ENCODE measurements at regions not wholly inside any gene's neighbourhood (a gene's known extent, or its start where the extent isn't known, plus 50 kb on each side); places are given as distances from the start of the nearest gene placed in this dataset.

- H2AFZ ChIP-seq (ENCODE audit: low read length) = no peak overlapping the region
These were observed 153.7 kb downstream of the PCDH20 start for GRCh38 chr13:61261746-61262472.

DNA sequence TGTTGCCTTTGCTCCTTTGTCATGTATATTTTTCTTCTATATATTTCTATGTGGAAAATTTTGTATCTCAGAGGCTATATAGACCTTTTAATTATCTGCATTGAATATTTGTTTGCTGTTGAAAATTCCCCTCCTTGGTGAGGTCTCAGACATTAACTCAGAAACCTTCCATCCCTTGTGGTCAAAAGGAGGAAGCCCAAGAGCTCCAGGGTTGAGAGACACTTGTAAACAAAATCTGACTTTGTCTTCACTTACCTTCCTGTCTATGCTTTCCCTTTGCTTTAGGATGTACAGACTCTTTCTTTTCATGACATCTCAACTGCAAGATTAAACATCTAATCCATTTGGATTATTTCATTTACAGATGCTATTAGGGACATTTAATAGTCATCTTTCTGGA lies 157.5 kb downstream of the PCDH20 start:
- no peaks in the 10 kb centered on the region for H3K36me3 ChIP-seq (ENCODE audit: low read depth, low read length)
- intact Hi-C loops (cut with micrococcal nuclease) = loop anchor here (10.0 kb wide), 2 partner anchors 133 to 323 kb away; no protein-coding TSS in a partner anchor
- H3K9ac ChIP-seq (ENCODE audit: low read length) = no peak overlapping the region
- no peaks in the 10 kb centered on the region for H3F3A ChIP-seq (ENCODE audit: low read length, unreplicated experiment)
- ChIA-PET POLR2A (ENCODE audit: unreplicated experiment) (no interaction called here), CTCF (no interaction called here)
- BruUV-seq (replicated peaks) = no TSS peak
- no peaks in the 10 kb centered on the region for H3K9me2 ChIP-seq (replicated peaks; ENCODE audit: low read length)
- no peak for ATAC-seq
- no peak overlapping the region for H3K4me2 ChIP-seq (ENCODE audit: low read length)
- H3K79me2 ChIP-seq (ENCODE audit: low read length) = no peaks in the 10 kb centered on the region
- H3K27ac ChIP-seq (ENCODE audit: low read length) = no peak overlapping the region
- no peaks in the 10 kb centered on the region for H3K4me1 ChIP-seq (ENCODE audit: insufficient read depth, low read length)
- no peaks in the 10 kb centered on the region for H4K20me1 ChIP-seq (ENCODE audit: low read length)
- no peaks in the 10 kb centered on the region for H3K27me3 ChIP-seq (ENCODE audit: low read length)
- no peak overlapping the region for H3K4me3 ChIP-seq (ENCODE audit: low read length)
- DNase-seq = no peak
- no peak overlapping the region for H2AFZ ChIP-seq (ENCODE audit: low read length)
- no peaks in the 10 kb centered on the region for H3K9me3 ChIP-seq (ENCODE audit: low read length)
- TF ChIP-seq EZH2phosphoT487 (IDR thresholded peaks at IDR 0.05; ENCODE audit: borderline replicate concordance, low read length) (no peak), EZH2 (IDR thresholded peaks at IDR 0.05; ENCODE audit: low read length, unreplicated experiment) (no peak), CTCF (conservative IDR thresholded peaks at IDR 0.05; ENCODE audit: low read depth, low read length) (no peak)

More at GRCh38 chr13:61261746-61262472, 153.7 kb downstream of the PCDH20 start:
- no peak overlapping the region for H3K27ac ChIP-seq (ENCODE audit: low read length)
- H3K79me2 ChIP-seq (ENCODE audit: low read length) = no peaks in the 10 kb centered on the region
- no peaks in the 10 kb centered on the region for H3K9me2 ChIP-seq (replicated peaks; ENCODE audit: low read length)
- DNase-seq = no peak
- TF ChIP-seq EZH2 (IDR thresholded peaks at IDR 0.05; ENCODE audit: low read length, unreplicated experiment) = no peak
- TF ChIP-seq CTCF (conservative IDR thresholded peaks at IDR 0.05; ENCODE audit: low read depth, low read length) = no peak
- TF ChIP-seq EZH2phosphoT487 (IDR thresholded peaks at IDR 0.05; ENCODE audit: borderline replicate concordance, low read length) = no peak
- intact Hi-C loops (cut with micrococcal nuclease) = loop anchor here (5.0 to 10.0 kb wide), 2 partner anchors 610 to 637 kb away; no protein-coding TSS in a partner anchor
- no peaks in the 10 kb centered on the region for H3K36me3 ChIP-seq (ENCODE audit: low read depth, low read length)
- ATAC-seq = no peak
- no peaks in the 10 kb centered on the region for H3K27me3 ChIP-seq (ENCODE audit: low read length)
- no peak overlapping the region for H3K9ac ChIP-seq (ENCODE audit: low read length)
- no peaks in the 10 kb centered on the region for H3K9me3 ChIP-seq (ENCODE audit: low read length)
- H3K4me1 ChIP-seq (ENCODE audit: insufficient read depth, low read length) = no peaks in the 10 kb centered on the region
- ChIA-PET POLR2A (ENCODE audit: unreplicated experiment) (no interaction called here), CTCF (no interaction called here)
- H3K4me3 ChIP-seq (ENCODE audit: low read length) = no peak overlapping the region
- BruUV-seq (replicated peaks) = no TSS peak
- H3K4me2 ChIP-seq (ENCODE audit: low read length) = no peak overlapping the region
- H4K20me1 ChIP-seq (ENCODE audit: low read length) = no peaks in the 10 kb centered on the region
- H3F3A ChIP-seq (ENCODE audit: low read length, unreplicated experiment) = no peaks in the 10 kb centered on the region
